ENCODE measurements at regions not wholly inside any gene's neighbourhood (a gene's known extent, or its start where the extent isn't known, plus 50 kb on each side); places are given as distances from the start of the nearest gene placed in this dataset.

DNA sequence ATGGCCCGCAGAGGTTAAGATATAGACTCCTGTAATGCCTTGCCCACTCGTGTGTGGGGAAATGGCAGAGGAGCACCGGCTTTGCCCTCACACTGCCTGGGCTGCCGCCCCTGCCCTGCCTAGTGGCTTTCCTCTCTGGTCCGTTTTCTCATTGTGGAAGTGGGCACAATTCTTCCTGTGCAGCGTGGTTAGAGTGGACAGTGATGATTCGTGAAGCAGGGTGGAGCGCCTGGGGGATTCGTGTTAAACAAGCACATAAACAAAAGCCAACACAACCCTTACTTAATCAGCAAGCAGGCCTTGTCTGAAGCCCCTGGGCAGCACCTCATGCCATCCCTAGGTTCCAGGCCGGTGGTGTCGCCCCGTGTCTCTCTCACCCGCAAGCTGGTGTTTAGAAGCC, 269.7 kb downstream of the SEC14L1 start (continued):
- TF ChIP-seq SIN3A (IDR thresholded peaks at IDR 0.05; ENCODE audit: borderline replicate concordance in 2 of 2, control insufficient read depth in 1 of 2, low read depth in 2 of 2, low read length in 2 of 2) (no peak), NFRKB (IDR thresholded peaks at IDR 0.05; ENCODE audit: low read depth) (no peak), ZNF696 (CRISPR knock-in tag; conservative IDR thresholded peaks at IDR 0.05) (no peak), ZNF780A (CRISPR knock-in tag; IDR thresholded peaks at IDR 0.05) (no peak), ZNF445 (CRISPR knock-in tag; IDR thresholded peaks at IDR 0.05; ENCODE audit: low read depth) (no peak), ZNF347 (CRISPR knock-in tag; IDR thresholded peaks at IDR 0.05; ENCODE audit: low read depth) (no peak), SP2 (IDR thresholded peaks at IDR 0.05; ENCODE audit: extremely low read depth, low read depth, low read length, poor library complexity, severe bottlenecking) (no peak), NFATC3 (IDR thresholded peaks at IDR 0.05) (no peak)
- TF ChIP-seq, protein P1, sequence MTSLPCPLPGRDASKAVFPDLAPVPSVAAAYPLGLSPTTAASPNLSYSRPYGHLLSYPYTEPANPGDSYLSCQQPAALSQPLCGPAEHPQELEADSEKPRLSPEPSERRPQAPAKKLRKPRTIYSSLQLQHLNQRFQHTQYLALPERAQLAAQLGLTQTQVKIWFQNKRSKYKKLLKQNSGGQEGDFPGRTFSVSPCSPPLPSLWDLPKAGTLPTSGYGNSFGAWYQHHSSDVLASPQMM (CRISPR knock-in tag; IDR thresholded peaks at IDR 0.05) = no peak
- TF ChIP-seq, protein P2, sequence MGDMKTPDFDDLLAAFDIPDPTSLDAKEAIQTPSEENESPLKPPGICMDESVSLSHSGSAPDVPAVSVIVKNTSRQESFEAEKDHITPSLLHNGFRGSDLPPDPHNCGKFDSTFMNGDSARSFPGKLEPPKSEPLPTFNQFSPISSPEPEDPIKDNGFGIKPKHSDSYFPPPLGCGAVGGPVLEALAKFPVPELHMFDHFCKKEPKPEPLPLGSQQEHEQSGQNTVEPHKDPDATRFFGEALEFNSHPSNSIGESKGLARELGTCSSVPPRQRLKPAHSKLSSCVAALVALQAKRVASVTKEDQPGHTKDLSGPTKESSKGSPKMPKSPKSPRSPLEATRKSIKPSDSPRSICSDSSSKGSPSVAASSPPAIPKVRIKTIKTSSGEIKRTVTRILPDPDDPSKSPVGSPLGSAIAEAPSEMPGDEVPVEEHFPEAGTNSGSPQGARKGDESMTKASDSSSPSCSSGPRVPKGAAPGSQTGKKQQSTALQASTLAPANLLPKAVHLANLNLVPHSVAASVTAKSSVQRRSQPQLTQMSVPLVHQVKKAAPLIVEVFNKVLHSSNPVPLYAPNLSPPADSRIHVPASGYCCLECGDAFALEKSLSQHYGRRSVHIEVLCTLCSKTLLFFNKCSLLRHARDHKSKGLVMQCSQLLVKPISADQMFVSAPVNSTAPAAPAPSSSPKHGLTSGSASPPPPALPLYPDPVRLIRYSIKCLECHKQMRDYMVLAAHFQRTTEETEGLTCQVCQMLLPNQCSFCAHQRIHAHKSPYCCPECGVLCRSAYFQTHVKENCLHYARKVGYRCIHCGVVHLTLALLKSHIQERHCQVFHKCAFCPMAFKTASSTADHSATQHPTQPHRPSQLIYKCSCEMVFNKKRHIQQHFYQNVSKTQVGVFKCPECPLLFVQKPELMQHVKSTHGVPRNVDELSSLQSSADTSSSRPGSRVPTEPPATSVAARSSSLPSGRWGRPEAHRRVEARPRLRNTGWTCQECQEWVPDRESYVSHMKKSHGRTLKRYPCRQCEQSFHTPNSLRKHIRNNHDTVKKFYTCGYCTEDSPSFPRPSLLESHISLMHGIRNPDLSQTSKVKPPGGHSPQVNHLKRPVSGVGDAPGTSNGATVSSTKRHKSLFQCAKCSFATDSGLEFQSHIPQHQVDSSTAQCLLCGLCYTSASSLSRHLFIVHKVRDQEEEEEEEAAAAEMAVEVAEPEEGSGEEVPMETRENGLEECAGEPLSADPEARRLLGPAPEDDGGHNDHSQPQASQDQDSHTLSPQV (IDR thresholded peaks at IDR 0.05) = no peak
